M059J (cell line): ENCODE measurements at regions not wholly inside any gene's neighbourhood (a gene's known extent, or its start where the extent isn't known, plus 50 kb on each side); places are given as distances from the start of the nearest gene placed in this dataset.
A peak's percentile ranks its signal among the peaks of the same experiment; 100 is the strongest.
"Not testable (repeated sequence)": the region's sequence is repeated elsewhere in the genome, so short reads cannot be mapped to it uniquely, and the experiment has no call there.

Experiments used
- DNase-seq: peaks from one replicate; pipeline ENCODE4 v3.0.0-alpha.2; 2012; ENCODE audit warnings: low read depth

GRCh38 chr5:96528826-96529474 is 95.9 kb upstream of the PCSK1 start:
- no peak for DNase-seq

GRCh38 chr5:96529559-96529958 is 96.5 kb upstream of the PCSK1 start:
- no peak for DNase-seq

- DNase-seq = peak; percentile 53
Observed at GRCh38 chr5:96530901-96531300, 97.9 kb upstream of the PCSK1 start.

GRCh38 chr5:96533371-96533770 is 100.3 kb upstream of the PCSK1 start:
- DNase-seq = no peak

GRCh38 chr5:96537386-96537785 is 104.3 kb upstream of the PCSK1 start:
- DNase-seq = peak; percentile 93

- DNase-seq = no peak
Observed at GRCh38 chr5:96538808-96539250, 105.8 kb upstream of the PCSK1 start.

GRCh38 chr5:96546120-96546519 is 113.1 kb upstream of the PCSK1 start:
- no peak for DNase-seq

GRCh38 chr5:96547486-96547885 is 114.4 kb upstream of the PCSK1 start:
- DNase-seq = no peak

- DNase-seq = no peak
Observed at GRCh38 chr5:96548905-96549304, 113.3 kb upstream of the CAST start.

- DNase-seq = not testable (repeated sequence)
Observed at GRCh38 chr5:96560857-96561256, 101.3 kb upstream of the CAST start.

- peak; percentile 74 for DNase-seq
Observed at GRCh38 chr5:96562614-96563013, 99.6 kb upstream of the CAST start.

GRCh38 chr5:96563816-96564215 is 98.4 kb upstream of the CAST start:
- no peak for DNase-seq

- DNase-seq = peak; percentile 97
Observed at GRCh38 chr5:96565582-96566265, 96.5 kb upstream of the CAST start.

GRCh38 chr5:96566833-96567587 is 95.2 kb upstream of the CAST start:
- peak; percentile 89 for DNase-seq

- no peak for DNase-seq
Observed at GRCh38 chr5:96569332-96569731, 92.8 kb upstream of the CAST start.

GRCh38 chr5:96569770-96570169 is 92.4 kb upstream of the CAST start:
- peak; percentile 45 for DNase-seq

- DNase-seq = peak; percentile 99
Observed at GRCh38 chr5:96572864-96573512, 89.2 kb upstream of the CAST start.

GRCh38 chr5:96573513-96573894 is 88.7 kb upstream of the CAST start:
- no peak for DNase-seq

- DNase-seq = no peak
Observed at GRCh38 chr5:96576876-96577275, 85.3 kb upstream of the CAST start.

GRCh38 chr5:96577909-96578308 is 84.3 kb upstream of the CAST start:
- DNase-seq = no peak

- DNase-seq = no peak
Observed at GRCh38 chr5:96579711-96580110, 82.5 kb upstream of the CAST start.

GRCh38 chr5:96582343-96582742 is 79.8 kb upstream of the CAST start:
- DNase-seq = peak; percentile 45
